ENCODE measurements at regions not wholly inside any gene's neighbourhood (a gene's known extent, or its start where the extent isn't known, plus 50 kb on each side); places are given as distances from the start of the nearest gene placed in this dataset.

- TF ChIP-seq, protein P1, sequence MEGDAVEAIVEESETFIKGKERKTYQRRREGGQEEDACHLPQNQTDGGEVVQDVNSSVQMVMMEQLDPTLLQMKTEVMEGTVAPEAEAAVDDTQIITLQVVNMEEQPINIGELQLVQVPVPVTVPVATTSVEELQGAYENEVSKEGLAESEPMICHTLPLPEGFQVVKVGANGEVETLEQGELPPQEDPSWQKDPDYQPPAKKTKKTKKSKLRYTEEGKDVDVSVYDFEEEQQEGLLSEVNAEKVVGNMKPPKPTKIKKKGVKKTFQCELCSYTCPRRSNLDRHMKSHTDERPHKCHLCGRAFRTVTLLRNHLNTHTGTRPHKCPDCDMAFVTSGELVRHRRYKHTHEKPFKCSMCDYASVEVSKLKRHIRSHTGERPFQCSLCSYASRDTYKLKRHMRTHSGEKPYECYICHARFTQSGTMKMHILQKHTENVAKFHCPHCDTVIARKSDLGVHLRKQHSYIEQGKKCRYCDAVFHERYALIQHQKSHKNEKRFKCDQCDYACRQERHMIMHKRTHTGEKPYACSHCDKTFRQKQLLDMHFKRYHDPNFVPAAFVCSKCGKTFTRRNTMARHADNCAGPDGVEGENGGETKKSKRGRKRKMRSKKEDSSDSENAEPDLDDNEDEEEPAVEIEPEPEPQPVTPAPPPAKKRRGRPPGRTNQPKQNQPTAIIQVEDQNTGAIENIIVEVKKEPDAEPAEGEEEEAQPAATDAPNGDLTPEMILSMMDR (IDR thresholded peaks at IDR 0.05) = no peak
- TF ChIP-seq POLR2AphosphoS5 (IDR thresholded peaks at IDR 0.05) (no peak), POLR2A (IDR thresholded peaks at IDR 0.05) (no peak)
Observed at GRCh38 chr9:104984121-104984520, 56.2 kb upstream of the ABCA1 start.
